K562 (cell line): ENCODE measurements at regions not wholly inside any gene's neighbourhood (a gene's known extent, or its start where the extent isn't known, plus 50 kb on each side); places are given as distances from the start of the nearest gene placed in this dataset.

ENCODE experiments used
- BRD9 ChIP-seq: fragments of 450-650 bp; IDR thresholded peaks from 2 replicates; pipeline ENCODE4 v1.6.1; 2018; ENCODE audit warnings: low read depth; ENCODE audit not compliant: partially characterized antibody
- CHD2 ChIP-seq: IDR thresholded peaks from 2 replicates; pipeline ENCODE4 v1.6.1; 2011; ENCODE audit warnings: low read depth, low read length
- COPS2 ChIP-seq: fragments of 450-650 bp; conservative IDR thresholded peaks from 2 replicates; pipeline ENCODE4 v1.6.1; 2016; ENCODE audit warnings: mild to moderate bottlenecking, moderate library complexity
- CREM ChIP-seq: IDR thresholded peaks from 2 replicates; pipeline ENCODE4 v1.6.1; 2014; ENCODE audit warnings: antibody characterized with exemption, low read depth
- DNMT1 ChIP-seq: fragments of 450-650 bp; IDR thresholded peaks from 2 replicates; pipeline ENCODE4 v1.6.1; 2016; ENCODE audit warnings: antibody characterized with exemption, mild to moderate bottlenecking
- EP300 ChIP-seq: IDR thresholded peaks from 2 replicates; pipeline ENCODE4 v1.6.1; 2012; ENCODE audit warnings: low read length, improper control_type of control experiment
- GTF2F1 ChIP-seq: IDR thresholded peaks from 2 replicates; pipeline ENCODE4 v1.6.1; 2011; ENCODE audit warnings: low read depth, low read length, improper control_type of control experiment
- HNRNPK ChIP-seq: fragments of 200-400 bp; formaldehyde crosslinking; IDR thresholded peaks from one replicate; pipeline ENCODE4 v1.6.1; 2018; ENCODE audit warnings: mild to moderate bottlenecking, low read depth, low read length; ENCODE audit not compliant: poor library complexity, severe bottlenecking
- MAFF ChIP-seq: IDR thresholded peaks from 2 replicates; pipeline ENCODE4 v1.6.1; 2012; ENCODE audit warnings: low read length, improper control_type of control experiment
- MAFK ChIP-seq: IDR thresholded peaks from 2 replicates; pipeline ENCODE4 v1.6.1; 2011; ENCODE audit warnings: low read length, improper control_type of control experiment
- MED1 ChIP-seq: sonication (generic); formaldehyde crosslinking; IDR thresholded peaks from 2 replicates; pipeline ENCODE4 v1.8.1; 2023; ENCODE audit warnings: missing genetic modification reagents, borderline replicate concordance
- NFE2 ChIP-seq: IDR thresholded peaks from 2 replicates; pipeline ENCODE4 v1.6.1; 2014; ENCODE audit warnings: antibody characterized with exemption, low read depth
- NFE2L1 ChIP-seq: fragments of 450-650 bp; IDR thresholded peaks from 2 replicates; pipeline ENCODE4 v1.6.1; 2016; ENCODE audit warnings: missing genetic modification characterization, low read depth, mild to moderate bottlenecking, missing compliant biosample characterization, moderate library complexity, borderline replicate concordance
- POLR2AphosphoS2 ChIP-seq: IDR thresholded peaks from 2 replicates; pipeline ENCODE4 v1.6.1; 2012; ENCODE audit warnings: low read length, improper control_type of control experiment
- SAFB ChIP-seq: fragments of 200-400 bp; formaldehyde crosslinking; IDR thresholded peaks from 2 replicates; pipeline ENCODE4 v1.6.1; 2017; ENCODE audit warnings: low read depth, low read length, borderline replicate concordance
- SNRNP70 ChIP-seq: fragments of 200-400 bp; formaldehyde crosslinking; optimal IDR thresholded peaks from 2 replicates; pipeline ENCODE3; 2017; ENCODE audit warnings: low read depth, low read length
- SREBF1 ChIP-seq: fragments of 150-350 bp; IDR thresholded peaks from 2 replicates; pipeline ENCODE4 v1.6.1; 2014; ENCODE audit warnings: antibody characterized with exemption, low read depth, low read length, borderline replicate concordance
- U2AF1 ChIP-seq: fragments of 200-400 bp; formaldehyde crosslinking; optimal IDR thresholded peaks from 2 replicates; pipeline ENCODE3; 2017; ENCODE audit warnings: mild to moderate bottlenecking, low read depth, low read length, moderate library complexity
- U2AF2 ChIP-seq: fragments of 200-400 bp; formaldehyde crosslinking; optimal IDR thresholded peaks from 2 replicates; pipeline ENCODE3; 2017; ENCODE audit warnings: low read depth, mild to moderate bottlenecking, low read length
- ZBTB8A ChIP-seq: fragments of 450-650 bp; IDR thresholded peaks from 2 replicates; pipeline ENCODE4 v1.6.1; 2018; ENCODE audit warnings: mild to moderate bottlenecking, moderate library complexity; ENCODE audit not compliant: partially characterized antibody
- ZNF121 ChIP-seq: sonication (generic); formaldehyde crosslinking; conservative IDR thresholded peaks from 2 replicates; pipeline ENCODE4 v1.8.0; 2022; ENCODE audit warnings: missing genetic modification reagents
- ZNF316 ChIP-seq: fragments of 450-650 bp; IDR thresholded peaks from 2 replicates; pipeline ENCODE4 v1.6.1; 2016
- ZNF354B ChIP-seq: fragments of 250-450 bp; sonication (Bioruptor Pico); IDR thresholded peaks from 2 replicates; pipeline ENCODE4 v1.4.0; 2020
- ZNF764 ChIP-seq: fragments of 250-450 bp; sonication (Bioruptor Pico); IDR thresholded peaks from 2 replicates; pipeline ENCODE4 v1.4.0; 2020; ENCODE audit warnings: low read depth, mild to moderate bottlenecking, moderate library complexity
- TF ChIP-seq, protein P1 (sequence below): fragments of 150-350 bp; conservative IDR thresholded peaks from 2 replicates; pipeline ENCODE4 v1.6.1; 2014; ENCODE audit warnings: low read length
- TF ChIP-seq, protein P2 (sequence below), 2 experiments: IDR thresholded peaks; 2 replicates each; pipeline ENCODE4 v1.6.1; 2012; ENCODE audit warnings: improper control_type of control experiment in 2 of 2, low read depth in 2 of 2, low read length in 2 of 2, borderline replicate concordance in 1 of 2
- TF ChIP-seq, protein P3 (sequence below): sonication (generic); formaldehyde crosslinking; IDR thresholded peaks from 2 replicates; pipeline ENCODE4 v1.8.0; 2023; ENCODE audit warnings: mild to moderate bottlenecking, missing genetic modification reagents

DNA sequence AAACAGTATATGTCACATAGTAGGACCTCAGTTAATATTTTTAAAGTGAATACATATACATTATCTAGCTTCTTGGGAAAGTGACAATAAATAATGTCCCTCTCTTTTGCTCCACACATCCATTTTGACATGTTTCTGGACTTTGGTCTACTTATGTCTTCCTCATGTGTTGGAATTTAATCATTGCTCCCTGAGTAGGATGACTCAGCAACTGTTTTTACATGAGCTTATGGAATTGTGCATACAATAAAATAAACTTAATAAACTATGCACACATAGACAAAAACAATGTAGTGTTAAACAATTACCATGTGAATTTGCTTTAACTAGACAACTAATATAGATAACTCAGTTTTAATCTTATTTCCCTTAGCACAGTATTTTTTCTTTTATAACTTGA is 503.8 kb downstream of the TFAP2B start (continued):
- no peak for TF ChIP-seq U2AF2
- TF ChIP-seq, protein P1, sequence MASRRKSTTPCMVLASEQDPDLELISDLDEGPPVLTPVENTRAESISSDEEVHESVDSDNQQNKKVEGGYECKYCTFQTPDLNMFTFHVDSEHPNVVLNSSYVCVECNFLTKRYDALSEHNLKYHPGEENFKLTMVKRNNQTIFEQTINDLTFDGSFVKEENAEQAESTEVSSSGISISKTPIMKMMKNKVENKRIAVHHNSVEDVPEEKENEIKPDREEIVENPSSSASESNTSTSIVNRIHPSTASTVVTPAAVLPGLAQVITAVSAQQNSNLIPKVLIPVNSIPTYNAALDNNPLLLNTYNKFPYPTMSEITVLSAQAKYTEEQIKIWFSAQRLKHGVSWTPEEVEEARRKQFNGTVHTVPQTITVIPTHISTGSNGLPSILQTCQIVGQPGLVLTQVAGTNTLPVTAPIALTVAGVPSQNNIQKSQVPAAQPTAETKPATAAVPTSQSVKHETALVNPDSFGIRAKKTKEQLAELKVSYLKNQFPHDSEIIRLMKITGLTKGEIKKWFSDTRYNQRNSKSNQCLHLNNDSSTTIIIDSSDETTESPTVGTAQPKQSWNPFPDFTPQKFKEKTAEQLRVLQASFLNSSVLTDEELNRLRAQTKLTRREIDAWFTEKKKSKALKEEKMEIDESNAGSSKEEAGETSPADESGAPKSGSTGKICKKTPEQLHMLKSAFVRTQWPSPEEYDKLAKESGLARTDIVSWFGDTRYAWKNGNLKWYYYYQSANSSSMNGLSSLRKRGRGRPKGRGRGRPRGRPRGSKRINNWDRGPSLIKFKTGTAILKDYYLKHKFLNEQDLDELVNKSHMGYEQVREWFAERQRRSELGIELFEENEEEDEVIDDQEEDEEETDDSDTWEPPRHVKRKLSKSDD = no peak
- TF ChIP-seq ZBTB8A = no peak
- no peak for TF ChIP-seq EP300
- TF ChIP-seq HNRNPK = no peak
- TF ChIP-seq, protein P2, sequence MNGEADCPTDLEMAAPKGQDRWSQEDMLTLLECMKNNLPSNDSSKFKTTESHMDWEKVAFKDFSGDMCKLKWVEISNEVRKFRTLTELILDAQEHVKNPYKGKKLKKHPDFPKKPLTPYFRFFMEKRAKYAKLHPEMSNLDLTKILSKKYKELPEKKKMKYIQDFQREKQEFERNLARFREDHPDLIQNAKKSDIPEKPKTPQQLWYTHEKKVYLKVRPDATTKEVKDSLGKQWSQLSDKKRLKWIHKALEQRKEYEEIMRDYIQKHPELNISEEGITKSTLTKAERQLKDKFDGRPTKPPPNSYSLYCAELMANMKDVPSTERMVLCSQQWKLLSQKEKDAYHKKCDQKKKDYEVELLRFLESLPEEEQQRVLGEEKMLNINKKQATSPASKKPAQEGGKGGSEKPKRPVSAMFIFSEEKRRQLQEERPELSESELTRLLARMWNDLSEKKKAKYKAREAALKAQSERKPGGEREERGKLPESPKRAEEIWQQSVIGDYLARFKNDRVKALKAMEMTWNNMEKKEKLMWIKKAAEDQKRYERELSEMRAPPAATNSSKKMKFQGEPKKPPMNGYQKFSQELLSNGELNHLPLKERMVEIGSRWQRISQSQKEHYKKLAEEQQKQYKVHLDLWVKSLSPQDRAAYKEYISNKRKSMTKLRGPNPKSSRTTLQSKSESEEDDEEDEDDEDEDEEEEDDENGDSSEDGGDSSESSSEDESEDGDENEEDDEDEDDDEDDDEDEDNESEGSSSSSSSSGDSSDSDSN (IDR thresholded peaks at IDR 0.05; ENCODE audit: borderline replicate concordance in 1 of 2, low read depth in 2 of 2, low read length in 2 of 2) = no peak
- TF ChIP-seq BRD9 = no peak
- TF ChIP-seq CREM = no peak
- peak; percentile 44; the same call in 1 of the 2 replicates for TF ChIP-seq NFE2L1
- no peak for TF ChIP-seq POLR2AphosphoS2
- TF ChIP-seq SREBF1 = no peak
- no peak for TF ChIP-seq CHD2
- TF ChIP-seq MED1 (CRISPR knock-in tag) = no peak
- TF ChIP-seq SNRNP70 = no peak
- no peak for TF ChIP-seq ZNF121 (CRISPR knock-in tag)
- TF ChIP-seq MAFF = 0 out of 2 replicates have a peak, but pooled peaks have one; percentile 33
- TF ChIP-seq ZNF764 (CRISPR knock-in tag) = no peak
- no peak for TF ChIP-seq SAFB
- TF ChIP-seq DNMT1 = no peak
- peak; percentile 75 for TF ChIP-seq NFE2
- no peak for TF ChIP-seq COPS2
- no peak for TF ChIP-seq ZNF354B (CRISPR knock-in tag)
- TF ChIP-seq GTF2F1 = no peak
- peak; percentile 24; the same call in 1 of the 2 replicates for TF ChIP-seq MAFK
- peak; percentile 56; the same call in 1 of the 2 replicates for TF ChIP-seq ZNF316
- TF ChIP-seq, protein P3, sequence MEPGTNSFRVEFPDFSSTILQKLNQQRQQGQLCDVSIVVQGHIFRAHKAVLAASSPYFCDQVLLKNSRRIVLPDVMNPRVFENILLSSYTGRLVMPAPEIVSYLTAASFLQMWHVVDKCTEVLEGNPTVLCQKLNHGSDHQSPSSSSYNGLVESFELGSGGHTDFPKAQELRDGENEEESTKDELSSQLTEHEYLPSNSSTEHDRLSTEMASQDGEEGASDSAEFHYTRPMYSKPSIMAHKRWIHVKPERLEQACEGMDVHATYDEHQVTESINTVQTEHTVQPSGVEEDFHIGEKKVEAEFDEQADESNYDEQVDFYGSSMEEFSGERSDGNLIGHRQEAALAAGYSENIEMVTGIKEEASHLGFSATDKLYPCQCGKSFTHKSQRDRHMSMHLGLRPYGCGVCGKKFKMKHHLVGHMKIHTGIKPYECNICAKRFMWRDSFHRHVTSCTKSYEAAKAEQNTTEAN (CRISPR knock-in tag) = no peak
- TF ChIP-seq U2AF1 = no peak
